DMS153 treated with DMSO at 0.1 percent for 48 hours (cell line): ENCODE measurements at regions not wholly inside any gene's neighbourhood (a gene's known extent, or its start where the extent isn't known, plus 50 kb on each side); places are given as distances from the start of the nearest gene placed in this dataset.
"Not testable (repeated sequence)": the region's sequence is repeated elsewhere in the genome, so short reads cannot be mapped to it uniquely, and the experiment has no call there.

Experiments used
- DNase-seq: peaks from one replicate; lab custom pipeline; 2025; ENCODE audit not compliant: unreplicated experiment; lab: John Stamatoyannopoulos, UW

- no peak for DNase-seq
Measured at GRCh38 chr7:69426705-69427104, 171.6 kb upstream of the AUTS2 start.

GRCh38 chr7:69428089-69428488, 170.2 kb upstream of the AUTS2 start:
- no peak for DNase-seq

- peak; percentile 40 for DNase-seq
Measured at GRCh38 chr7:69429911-69430383, 168.3 kb upstream of the AUTS2 start.

GRCh38 chr7:69430384-69431021, 167.8 kb upstream of the AUTS2 start:
- peak; percentile 59 for DNase-seq

GRCh38 chr7:69431626-69432025, 166.6 kb upstream of the AUTS2 start:
- no peak for DNase-seq

- DNase-seq: not testable (repeated sequence)
Measured at GRCh38 chr7:69432276-69432675, 166.0 kb upstream of the AUTS2 start.

GRCh38 chr7:69433081-69433480, 165.2 kb upstream of the AUTS2 start:
- no peak for DNase-seq

GRCh38 chr7:69434398-69434815, 163.9 kb upstream of the AUTS2 start:
- DNase-seq: no peak

GRCh38 chr7:69435711-69436110, 162.6 kb upstream of the AUTS2 start:
- no peak for DNase-seq

- DNase-seq: no peak
Measured at GRCh38 chr7:69436946-69437345, 161.3 kb upstream of the AUTS2 start.

GRCh38 chr7:69438584-69439412, 159.5 kb upstream of the AUTS2 start:
- no peak for DNase-seq

- no peak for DNase-seq
Measured at GRCh38 chr7:69439636-69440325, 158.5 kb upstream of the AUTS2 start.

GRCh38 chr7:69440976-69441375, 157.3 kb upstream of the AUTS2 start:
- DNase-seq: no peak

- DNase-seq: no peak
Measured at GRCh38 chr7:69443136-69443535, 155.1 kb upstream of the AUTS2 start.

GRCh38 chr7:69445541-69445940, 152.7 kb upstream of the AUTS2 start:
- DNase-seq: no peak

- not testable (repeated sequence) for DNase-seq
Measured at GRCh38 chr7:69446213-69446612, 152.1 kb upstream of the AUTS2 start.

GRCh38 chr7:69448071-69448470, 150.2 kb upstream of the AUTS2 start:
- no peak for DNase-seq

- no peak for DNase-seq
Measured at GRCh38 chr7:69450456-69450855, 147.8 kb upstream of the AUTS2 start.

- no peak for DNase-seq
Measured at GRCh38 chr7:69451715-69452114, 146.6 kb upstream of the AUTS2 start.

- no peak for DNase-seq
Measured at GRCh38 chr7:69452797-69453196, 145.5 kb upstream of the AUTS2 start.

- no peak for DNase-seq
Measured at GRCh38 chr7:69457595-69458504, 140.4 kb upstream of the AUTS2 start.
